HG02870 (cell line): ENCODE measurements at regions not wholly inside any gene's neighbourhood (a gene's known extent, or its start where the extent isn't known, plus 50 kb on each side); places are given as distances from the start of the nearest gene placed in this dataset.

Experiments
- ATAC-seq: cut with Tn5 transposase; IDR thresholded peaks from one replicate; pipeline ENCODE4 v1.9.1; 2021; ENCODE audit warnings: mild to moderate bottlenecking, moderate library complexity; ENCODE audit not compliant: unreplicated experiment

DNA sequence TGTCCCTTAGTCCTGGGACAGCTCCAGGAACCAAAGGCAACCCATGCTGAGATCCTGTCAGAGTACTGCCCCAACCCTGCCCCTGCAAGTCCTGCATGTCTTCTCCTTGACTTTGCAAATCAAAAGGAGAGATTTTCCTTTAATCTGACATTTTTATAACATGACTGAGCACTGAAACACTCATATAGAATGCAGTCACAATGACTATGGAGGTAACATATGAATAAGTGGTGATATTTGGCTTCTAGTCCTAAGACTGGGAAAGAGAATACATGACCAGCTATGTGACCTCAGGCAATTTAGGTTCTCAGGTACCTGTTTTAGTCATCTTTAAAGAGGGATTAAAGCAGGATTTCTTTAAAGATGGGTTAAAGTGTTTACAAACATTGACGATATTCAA lies 941.6 kb upstream of the CDH8 start:
- no peak for ATAC-seq

DNA sequence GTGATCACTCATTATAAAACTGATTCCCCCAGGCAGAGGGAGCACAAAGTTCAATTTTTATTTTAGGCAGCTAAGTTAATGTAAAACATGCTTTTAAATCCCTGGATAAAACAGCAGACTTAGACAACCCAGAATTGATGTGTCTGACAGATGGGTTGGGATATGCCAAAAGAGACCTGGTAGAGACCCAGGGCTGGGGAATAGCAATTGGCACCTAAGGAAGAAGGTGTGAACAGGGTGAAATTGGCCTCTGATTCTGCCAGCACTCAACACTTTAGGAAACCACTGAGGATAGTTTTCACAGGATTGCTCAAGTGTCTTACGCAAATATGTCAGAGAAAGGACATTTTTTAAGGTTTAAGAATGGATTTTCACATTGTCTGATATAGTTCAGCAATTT lies 938.2 kb upstream of the CDH8 start:
- no peak for ATAC-seq

DNA sequence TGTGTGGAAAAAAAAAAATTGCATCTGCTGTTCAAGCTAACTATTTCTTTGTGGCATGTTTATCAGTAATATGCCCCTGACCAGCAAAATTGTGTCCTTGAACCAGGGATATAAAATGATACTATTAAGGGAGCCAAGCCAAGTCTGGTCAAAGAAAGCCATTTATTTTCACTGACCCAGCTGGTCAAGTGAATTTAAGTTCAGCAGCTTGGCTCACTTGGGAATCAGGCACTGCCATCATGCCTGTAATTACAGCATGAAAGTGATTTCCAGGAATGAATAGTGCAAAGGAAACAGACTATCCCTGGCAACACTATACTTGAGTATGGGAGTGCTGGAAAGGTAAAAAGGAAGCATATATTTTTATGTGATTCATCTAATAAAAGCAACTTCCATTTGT lies 934.6 kb upstream of the CDH8 start:
- no peak for ATAC-seq

DNA sequence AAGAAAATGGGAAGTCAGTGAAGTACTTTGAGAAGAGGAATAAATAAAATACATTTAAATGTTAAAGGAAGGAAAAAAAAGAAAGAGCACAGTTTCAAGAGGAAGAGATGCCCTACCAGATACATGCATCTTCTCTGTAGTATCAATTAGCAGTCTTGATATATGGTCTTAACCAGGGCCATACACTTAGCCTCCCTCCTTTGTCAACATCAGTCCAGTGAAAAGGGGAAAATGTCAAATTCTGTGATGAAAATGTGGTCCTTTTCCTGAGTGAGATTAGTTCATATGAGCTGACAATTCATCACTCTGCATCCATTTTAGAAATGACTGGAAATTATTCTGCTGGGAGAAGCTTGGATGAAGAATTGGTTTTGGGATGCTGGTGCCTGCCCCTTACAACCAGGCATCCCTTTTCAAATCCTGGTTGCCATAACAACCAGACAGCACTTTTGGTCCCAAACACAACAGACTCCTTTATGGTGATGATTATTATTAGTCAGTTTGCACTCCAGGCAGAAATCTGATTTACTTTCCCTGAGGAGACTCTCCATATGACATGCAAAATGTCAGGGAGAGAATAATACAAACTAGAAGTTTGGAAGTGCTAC lies 933.6 kb upstream of the CDH8 start:
- no peak for ATAC-seq

DNA sequence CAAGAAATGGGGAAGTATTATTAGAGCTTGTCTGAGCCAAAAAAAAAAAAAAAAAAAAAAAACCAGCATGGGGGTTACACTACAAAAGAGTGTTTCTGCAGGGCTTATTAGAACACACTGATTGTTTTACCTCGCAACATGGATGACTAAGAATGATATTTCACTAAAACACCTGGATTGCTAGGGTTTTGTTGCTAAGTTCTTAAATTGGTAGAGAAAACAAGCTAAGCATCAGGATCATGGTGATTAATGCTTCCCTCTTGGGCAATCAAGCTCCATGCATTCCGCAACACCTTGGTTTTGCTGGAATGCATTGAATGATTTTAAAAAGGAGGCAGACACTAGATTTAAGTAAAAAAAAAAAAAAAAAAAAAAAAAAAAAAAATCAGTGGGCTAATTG lies 931.4 kb upstream of the CDH8 start:
- ATAC-seq, result no peak

DNA sequence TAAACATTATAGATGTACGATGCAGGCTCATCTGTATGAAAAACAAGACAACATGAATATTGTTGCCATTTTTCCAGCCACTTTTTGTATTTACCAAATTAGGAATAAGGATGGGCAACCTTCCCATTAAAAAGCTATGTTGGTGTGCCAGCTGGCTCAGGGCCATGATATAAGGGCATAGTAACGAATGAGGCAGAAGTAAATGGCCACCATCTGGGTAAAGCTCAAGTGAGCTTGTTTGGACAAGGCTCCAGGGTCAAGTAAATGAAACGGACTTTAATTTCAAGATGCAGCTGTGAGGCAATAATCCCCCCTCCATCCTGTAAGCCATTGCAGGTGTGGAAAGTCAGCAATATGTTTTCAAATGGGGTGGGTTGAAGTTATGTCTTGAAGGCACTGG lies 930.9 kb upstream of the CDH8 start:
- ATAC-seq, result no peak

DNA sequence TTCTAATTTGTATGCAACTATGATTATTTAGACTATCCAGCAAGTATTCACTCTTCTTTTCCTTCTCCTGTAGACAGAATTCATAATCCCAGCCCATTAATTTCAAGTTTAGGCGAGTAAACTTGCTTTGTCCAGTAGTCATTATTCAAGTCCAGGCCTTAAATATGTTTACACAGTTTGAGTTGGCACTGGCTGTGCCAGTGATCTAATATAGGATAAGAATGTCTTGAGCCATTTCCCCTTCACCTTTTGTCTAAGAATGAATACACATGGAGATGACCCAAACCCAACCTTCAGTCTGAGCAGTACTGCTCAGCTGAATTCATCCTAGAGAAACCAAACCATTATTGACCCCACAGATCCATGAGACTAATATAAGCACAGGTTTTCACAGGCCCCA lies 930.4 kb upstream of the CDH8 start:
- ATAC-seq, result no peak

DNA sequence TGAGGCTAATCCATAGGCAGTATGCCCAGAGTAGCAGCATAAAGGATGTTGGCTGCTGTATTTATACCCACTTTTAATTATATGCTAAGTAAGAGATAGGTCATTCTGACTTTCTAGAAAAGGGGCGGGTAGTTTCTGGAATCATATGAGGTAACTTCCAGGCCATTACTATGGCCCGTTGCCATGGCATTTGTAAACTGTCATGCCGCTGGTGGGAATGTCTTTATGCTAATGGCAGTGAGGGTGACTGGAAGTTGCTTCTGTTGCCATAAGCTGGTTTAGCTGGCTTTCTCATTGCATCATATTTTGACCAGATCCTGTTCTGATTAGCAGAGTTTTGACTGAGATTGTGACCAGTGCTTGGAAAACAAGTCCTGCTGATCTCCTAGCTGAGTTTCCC lies 929.6 kb upstream of the CDH8 start:
- ATAC-seq, result no peak

DNA sequence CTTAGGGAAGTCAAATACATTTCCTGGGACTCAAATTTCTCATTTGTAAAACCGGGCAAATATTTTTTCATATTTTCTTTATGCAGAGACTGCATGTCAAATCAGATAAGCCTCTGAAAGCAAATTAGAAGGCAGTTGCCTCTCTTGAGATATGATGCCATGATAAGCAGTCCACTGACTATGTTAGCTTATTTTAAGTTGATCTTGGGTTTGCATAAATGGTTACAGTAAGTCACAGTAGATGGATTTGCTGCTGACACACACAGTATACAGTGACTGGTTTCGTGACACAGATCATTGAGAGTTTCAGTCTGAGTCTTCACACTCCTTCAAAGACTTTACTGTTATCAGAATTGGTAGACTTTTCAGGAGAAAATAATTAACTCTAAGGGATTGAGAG lies 927.6 kb upstream of the CDH8 start:
- ATAC-seq, result no peak

DNA sequence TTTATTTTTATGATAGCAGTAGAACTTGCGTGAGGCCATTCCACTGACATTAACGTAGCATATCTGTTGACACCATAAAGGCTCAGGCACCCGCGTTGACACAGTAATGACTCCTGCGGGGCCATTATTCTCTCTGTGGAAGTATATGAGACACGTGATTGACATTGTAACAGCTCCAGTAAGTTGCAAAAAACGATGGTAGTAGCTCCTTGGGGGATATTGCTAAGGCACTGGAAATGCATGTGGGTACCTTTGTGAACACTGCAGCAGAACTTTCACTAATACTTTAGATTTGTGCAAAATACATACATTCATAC lies 918.8 kb upstream of the CDH8 start:
- ATAC-seq, result no peak

DNA sequence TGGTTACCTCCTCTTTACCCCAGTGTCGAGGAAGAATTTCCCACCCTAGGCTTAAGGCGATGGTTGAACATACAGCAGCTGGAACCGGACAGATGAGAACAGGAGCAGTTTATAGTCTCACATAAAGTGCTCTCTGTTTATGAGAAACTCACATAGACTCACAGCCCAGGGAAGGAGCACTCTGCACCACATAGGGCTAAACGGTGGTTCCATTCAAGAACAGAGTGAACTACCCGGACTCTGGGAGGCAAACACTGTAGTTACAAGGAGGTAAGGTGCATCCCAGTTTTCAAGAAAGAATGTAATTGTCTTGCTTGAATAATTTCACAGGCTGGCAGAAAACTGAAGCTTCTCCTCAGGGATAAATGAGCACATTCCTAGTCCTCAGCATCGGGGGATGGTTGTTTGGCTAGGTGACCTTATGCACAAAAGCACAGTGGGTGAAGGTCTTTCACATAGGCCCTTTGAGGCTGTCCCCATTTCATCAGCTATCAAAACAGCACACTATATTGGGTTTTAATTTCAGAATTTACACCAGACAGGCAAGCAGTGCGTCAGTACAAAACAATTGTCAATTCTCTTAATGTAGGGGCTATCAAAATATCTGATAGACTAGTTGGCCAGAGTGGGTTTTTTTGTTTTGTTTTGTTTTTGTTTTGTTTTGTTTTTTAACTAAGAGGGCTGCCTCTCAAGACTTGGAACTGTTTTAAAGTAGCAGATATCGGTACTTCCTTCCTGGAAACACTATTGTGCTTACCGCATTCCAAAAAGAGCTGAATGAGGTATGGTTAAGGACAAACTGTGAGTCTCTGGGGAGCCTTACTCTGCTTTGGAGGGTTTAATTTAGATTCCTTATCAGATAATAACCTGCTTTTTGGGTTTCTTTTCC lies 918.1 kb upstream of the CDH8 start:
- no peak for ATAC-seq

DNA sequence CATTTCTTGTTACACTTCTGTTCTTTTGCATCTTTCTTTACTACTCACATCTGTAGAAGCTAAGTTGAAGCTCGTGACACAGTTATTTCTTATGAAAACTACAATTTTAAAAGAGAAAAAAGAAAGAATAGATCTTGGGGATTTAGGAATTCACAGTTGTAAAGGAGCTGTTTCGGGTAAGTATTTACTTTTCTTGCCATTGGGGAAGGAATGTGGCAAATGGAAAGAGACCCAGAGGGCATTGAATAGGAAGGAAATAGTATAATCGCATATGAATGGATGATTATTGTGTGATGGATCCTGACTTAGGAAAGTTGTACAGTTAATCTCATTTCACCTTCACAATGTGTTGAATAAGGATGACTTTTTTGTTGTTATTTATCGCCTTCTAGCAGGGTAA lies 914.1 kb upstream of the CDH8 start:
- no peak for ATAC-seq

DNA sequence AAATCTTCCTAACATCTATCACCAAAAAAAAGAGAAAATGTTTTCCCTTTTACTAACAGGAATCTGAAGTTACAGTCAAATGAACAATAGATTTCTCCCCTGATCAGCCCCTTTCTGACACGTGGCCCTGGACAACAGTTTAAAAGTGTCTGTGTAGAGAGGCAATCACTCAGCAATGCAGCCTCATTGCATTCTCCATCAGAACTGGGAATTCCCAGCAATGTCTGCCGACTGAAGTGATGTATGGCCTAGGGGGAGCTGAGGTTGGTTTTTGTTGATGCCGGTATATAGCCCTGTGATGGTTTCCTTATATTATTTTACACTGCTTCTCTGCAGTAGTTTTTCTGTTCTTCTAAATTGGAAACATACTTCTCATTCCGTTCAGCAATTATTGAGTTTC lies 904.3 kb upstream of the CDH8 start:
- ATAC-seq, result no peak

DNA sequence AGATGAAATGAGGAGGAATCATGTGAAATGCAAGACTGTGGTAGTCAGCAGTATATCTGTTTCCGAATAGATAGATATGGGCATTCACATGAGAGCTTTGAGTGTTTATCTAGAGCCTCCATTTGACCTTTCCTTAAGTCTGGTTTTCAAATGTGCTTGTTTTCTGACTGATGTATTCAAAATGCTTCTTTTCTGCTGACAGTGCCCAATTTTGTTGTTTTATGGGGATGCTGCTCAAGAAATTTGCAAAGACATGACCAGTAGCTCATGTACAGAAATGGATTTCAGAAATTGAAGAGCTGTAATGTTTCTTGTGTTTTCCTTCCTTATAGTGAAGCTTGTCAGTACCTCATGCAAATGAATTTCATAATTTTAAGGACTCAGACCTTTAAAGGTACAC lies 903.4 kb upstream of the CDH8 start:
- ATAC-seq, result no peak

DNA sequence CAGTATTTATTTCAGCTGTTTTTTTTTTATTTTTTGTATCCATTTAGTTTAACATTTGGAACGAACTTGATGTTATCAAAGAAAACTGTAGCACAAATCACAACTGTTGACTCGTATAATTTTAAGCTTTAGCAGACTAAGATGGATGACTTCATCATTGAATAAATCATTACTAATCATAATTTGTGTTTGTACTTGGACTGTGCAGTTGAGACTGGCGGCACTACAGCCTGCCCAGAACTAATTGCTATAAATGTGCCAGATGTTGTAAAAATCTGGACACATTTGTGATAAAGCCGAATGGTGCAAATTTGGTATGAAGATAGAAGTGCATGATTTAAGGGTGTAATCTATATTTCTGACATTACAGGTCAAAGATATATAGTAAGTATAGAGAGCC lies 897.7 kb upstream of the CDH8 start:
- ATAC-seq, result no peak

DNA sequence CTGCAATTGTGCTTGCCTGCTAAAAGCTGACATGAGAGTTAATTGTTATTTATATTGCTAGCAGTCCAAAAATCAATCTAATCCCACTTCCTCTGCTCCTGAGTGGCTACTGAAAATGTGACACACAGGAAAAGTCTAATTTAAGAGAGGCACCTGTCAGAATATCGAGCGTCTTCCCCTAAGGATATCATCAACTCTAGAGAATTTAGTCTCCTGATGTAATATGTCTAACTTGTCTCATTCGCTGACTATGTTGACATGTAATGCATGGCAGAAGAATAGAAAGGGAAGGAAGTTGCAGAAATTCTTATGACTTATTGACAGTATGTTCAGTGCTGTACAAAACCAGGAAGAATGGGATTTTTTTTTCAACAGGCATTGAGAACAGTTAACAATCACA lies 893.4 kb upstream of the CDH8 start:
- ATAC-seq, result no peak

DNA sequence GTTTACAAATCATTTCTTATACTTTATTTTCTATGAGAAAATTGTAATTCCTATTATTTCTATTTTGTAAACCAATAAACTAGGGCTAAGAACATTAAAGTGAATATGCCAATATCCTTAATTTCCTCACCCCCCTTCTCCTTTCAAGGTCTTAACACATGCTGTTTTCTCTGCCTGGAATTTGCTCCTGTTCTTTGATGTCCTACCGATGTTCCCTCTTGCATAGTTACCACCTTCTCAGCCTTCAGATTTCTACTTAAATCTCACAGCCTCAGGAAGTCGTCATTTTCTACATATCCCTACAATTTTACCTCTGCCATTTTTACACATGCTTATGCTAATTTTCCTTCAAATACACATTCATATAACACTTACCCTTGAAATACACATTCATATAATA lies 890.9 kb upstream of the CDH8 start:
- no peak for ATAC-seq

DNA sequence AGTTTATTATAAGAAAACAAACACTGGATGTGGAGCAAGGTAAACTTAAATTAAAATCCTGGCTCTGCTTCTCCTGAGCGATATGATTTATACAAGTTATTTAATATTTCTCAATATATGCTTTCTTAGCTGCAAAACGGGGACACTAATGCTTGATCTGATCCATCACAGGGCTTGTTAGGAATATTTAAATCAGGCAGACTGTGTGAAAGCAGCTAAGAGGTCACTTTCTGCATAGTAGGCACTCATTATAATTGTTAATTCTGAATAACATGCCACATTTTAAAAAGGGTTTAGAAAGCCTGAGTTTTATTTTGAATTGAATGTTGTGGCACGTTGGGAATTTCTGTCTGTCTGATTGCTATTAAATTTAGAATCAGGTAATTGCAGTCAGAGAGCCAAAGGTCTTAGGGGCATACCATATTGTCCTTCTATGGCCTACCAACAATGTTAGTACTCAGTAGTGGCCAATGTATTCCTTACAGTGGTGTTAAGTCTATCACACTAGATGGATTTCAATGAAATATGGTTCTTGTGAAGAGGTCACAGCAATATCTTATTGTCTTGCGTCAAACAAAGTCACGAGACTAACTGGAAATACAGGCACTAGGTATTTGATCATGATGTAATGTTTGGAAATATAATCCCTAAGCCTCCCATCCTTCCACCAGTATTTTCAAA lies 890.0 kb upstream of the CDH8 start:
- ATAC-seq, result no peak

DNA sequence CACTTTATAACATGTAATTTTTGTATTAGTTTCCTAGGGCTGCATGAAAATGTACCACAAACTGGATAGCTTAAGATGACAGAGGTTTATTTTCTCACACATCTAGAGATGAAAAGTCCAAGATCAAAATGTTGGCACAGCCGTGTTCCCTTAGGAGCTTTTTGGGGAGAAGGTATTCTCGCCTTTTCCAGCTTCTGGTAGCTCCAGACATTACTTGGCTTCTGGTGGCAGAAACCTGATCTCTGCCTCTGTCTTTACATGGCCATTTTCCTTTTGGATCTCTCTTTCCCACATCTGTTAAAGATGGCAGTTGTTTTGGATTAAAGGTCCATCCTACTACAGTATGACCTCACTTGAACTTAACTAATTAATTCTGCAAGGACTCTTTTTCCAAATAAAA lies 885.7 kb upstream of the CDH8 start:
- no peak for ATAC-seq

DNA sequence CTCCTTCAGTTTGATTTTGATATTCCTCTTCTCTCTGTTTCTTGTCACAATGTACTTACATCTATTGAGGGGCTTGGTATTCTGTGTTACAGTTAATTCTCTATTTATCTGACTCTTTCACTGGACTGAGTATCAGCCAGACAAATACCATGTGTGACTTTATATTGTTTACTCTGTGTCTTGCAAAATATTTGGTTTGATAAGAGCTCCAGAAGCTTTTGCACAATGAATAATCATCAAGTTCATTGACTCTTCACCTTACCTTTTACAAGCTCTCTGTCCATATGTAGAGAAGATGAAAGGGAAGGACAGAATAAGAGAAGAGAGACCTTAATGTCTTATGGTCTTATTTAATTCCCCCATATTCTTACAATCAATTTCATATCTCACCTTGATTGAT lies 877.7 kb upstream of the CDH8 start:
- no peak for ATAC-seq

DNA sequence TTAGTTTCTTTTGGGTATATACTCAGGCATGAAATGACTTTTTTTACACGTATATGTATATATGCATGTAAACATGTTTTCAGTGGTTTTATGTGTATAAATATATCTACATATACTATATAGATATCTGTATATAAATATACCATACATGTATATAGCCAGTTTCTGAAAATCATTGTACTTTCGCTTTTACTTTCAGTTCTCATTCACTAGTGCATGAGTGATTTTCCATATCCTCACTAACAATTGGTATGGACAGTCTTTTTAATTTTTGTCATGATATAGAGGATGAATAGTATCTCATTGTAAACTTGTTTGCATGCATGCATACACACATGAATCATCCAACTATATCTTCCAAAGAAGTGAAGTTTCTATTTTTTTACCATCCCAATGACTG lies 877.1 kb upstream of the CDH8 start:
- no peak for ATAC-seq

DNA sequence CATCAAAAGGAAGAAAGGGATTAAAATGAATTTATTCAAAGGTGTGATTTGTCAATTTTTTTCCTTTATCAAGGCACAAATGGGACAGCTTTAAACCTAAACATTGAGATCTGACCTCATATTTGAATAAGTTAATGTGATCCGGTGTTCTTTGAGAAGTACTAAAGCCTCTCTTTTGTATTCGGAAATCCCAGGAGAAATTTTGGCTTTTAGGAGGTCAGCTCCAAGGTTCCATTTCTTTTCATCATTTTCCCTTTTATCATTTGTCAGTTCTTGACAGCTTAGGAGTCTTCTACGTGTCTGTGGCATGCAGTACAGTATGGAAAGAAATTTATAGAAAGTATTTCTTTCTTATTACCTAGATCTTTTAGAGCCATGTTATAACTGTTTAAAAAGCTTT lies 873.4 kb upstream of the CDH8 start:
- no peak for ATAC-seq
